ENCODE measurements at regions not wholly inside any gene's neighbourhood (a gene's known extent, or its start where the extent isn't known, plus 50 kb on each side); places are given as distances from the start of the nearest gene placed in this dataset.

DNA sequence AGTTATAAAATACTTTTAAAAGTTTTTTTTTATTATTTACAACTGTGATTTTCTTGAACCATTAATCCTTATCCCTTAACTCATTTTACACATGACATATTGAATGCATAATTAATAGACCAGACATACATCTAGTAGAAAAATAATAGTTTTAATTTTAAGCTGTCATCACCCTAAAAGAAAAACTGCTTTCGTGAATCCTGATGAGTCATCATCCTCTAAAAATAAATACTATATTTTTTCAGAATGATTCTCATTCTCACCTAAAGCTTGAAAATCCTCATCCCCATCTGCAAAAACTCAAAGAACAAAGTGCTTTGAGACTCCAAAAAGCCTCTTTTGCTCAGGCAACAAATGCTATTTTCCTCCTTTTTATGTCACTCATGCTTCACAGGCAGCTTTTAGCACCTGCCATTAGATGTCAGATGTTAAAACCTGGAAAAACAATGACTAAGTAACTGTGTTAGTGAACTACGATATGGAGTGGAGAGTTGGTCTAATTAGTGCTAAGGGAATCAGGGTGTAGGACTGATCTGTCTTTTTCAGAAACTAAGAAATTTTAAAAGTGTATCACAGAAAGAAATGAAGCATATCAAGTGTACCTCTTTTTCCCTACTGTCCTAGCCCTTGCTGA lies 297.6 kb downstream of the TMX3 start:
- no peak for DNase-seq (ENCODE audit: insufficient read length, low spot score)
- TF ChIP-seq TAF1 (IDR thresholded peaks at IDR 0.05; ENCODE audit: low read depth, low read length) (no peak), POLR2AphosphoS5 (IDR thresholded peaks at IDR 0.05; ENCODE audit: low read depth, low read length) (no peak), PAX5 (IDR thresholded peaks at IDR 0.05; ENCODE audit: insufficient read depth, low read length, severe bottlenecking) (no peak), POU2F2 (IDR thresholded peaks at IDR 0.05; ENCODE audit: low read depth, low read length) (no peak), POLR2A (IDR thresholded peaks at IDR 0.05; ENCODE audit: low read depth, low read length) (no peak), SPI1 (IDR thresholded peaks at IDR 0.05; ENCODE audit: low read depth, low read length) (no peak)
- no peak for FAIRE-seq

DNA sequence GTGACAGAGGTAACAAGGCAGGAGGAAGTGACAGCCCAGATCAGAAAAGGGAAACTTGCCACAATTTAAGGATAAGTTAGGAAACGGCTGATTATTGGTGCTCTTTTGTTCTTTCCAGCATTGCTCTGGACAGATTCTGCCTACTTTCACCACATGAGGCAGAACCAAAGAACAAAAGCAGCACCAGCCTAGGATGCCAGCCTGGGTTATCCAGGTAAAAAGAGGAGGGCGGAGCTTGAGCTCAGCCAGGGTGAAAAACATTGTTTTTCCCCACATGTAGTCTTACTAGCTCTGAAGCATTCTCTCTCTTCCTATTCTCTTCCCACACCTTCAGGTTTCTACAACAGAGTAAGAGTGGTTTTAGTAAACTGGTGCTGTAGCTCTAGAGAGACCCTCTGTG lies 300.5 kb downstream of the TMX3 start:
- FAIRE-seq: no peak
- no peak for DNase-seq (ENCODE audit: insufficient read length, low spot score)
- TF ChIP-seq POLR2AphosphoS5 (IDR thresholded peaks at IDR 0.05; ENCODE audit: low read depth, low read length) (no peak), POU2F2 (IDR thresholded peaks at IDR 0.05; ENCODE audit: low read depth, low read length) (no peak), POLR2A (IDR thresholded peaks at IDR 0.05; ENCODE audit: low read depth, low read length) (no peak), SPI1 (IDR thresholded peaks at IDR 0.05; ENCODE audit: low read depth, low read length) (no peak), TAF1 (IDR thresholded peaks at IDR 0.05; ENCODE audit: low read depth, low read length) (no peak), PAX5 (IDR thresholded peaks at IDR 0.05; ENCODE audit: insufficient read depth, low read length, severe bottlenecking) (no peak)

DNA sequence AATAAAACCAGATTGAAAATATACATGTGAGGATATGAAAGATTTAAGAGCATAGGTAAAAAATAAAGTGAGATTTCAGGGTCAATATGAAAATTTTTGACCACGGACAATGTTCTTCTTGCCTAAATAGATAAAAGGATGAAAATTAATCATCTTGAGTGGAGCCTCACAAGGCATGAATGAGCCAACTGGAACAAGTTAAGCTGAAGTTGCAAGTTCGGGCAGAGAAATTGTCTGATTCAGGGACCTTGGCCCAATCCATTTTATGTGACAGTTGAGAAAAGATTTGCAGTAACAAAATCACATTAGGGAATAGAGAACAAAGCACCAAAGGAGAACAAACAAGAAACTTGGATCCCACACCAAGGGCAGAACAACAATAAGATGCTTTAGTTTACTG lies 305.3 kb downstream of the TMX3 start:
- FAIRE-seq: no peak

DNA sequence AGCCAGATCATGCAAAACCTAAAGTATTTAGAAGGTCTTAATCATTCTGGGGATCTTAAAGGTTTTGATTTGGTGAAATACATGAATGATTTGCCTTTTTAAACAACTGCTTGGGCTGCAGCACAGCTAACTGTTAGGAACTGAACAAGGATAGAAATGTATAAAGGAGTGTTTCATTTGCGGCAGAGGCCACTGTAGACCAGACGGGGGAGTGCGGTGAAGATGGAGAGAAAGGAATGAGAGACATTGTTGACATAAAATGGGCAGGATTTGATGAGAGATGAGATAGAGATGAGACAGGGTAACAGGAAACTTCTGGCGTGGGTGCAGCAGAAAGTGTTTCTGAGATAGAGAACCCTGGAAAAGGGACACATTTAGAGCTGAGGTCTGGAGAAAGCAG lies 308.1 kb downstream of the TMX3 start:
- TF ChIP-seq POLR2A (IDR thresholded peaks at IDR 0.05; ENCODE audit: low read depth, low read length) (no peak), SPI1 (IDR thresholded peaks at IDR 0.05; ENCODE audit: low read depth, low read length) (no peak), POLR2AphosphoS5 (IDR thresholded peaks at IDR 0.05; ENCODE audit: low read depth, low read length) (no peak), PAX5 (IDR thresholded peaks at IDR 0.05; ENCODE audit: insufficient read depth, low read length, severe bottlenecking) (no peak), TAF1 (IDR thresholded peaks at IDR 0.05; ENCODE audit: low read depth, low read length) (no peak), POU2F2 (IDR thresholded peaks at IDR 0.05; ENCODE audit: low read depth, low read length) (no peak)
- no peak for FAIRE-seq
- DNase-seq (ENCODE audit: insufficient read length, low spot score): no peak

More for the DNA sequence above, 305.3 kb downstream of the TMX3 start:
- no peak for TF ChIP-seq TAF1 (IDR thresholded peaks at IDR 0.05; ENCODE audit: low read depth, low read length)
- TF ChIP-seq POLR2A (IDR thresholded peaks at IDR 0.05; ENCODE audit: low read depth, low read length): no peak
- no peak for TF ChIP-seq POU2F2 (IDR thresholded peaks at IDR 0.05; ENCODE audit: low read depth, low read length)
- TF ChIP-seq SPI1 (IDR thresholded peaks at IDR 0.05; ENCODE audit: low read depth, low read length): no peak
- TF ChIP-seq POLR2AphosphoS5 (IDR thresholded peaks at IDR 0.05; ENCODE audit: low read depth, low read length): no peak
- no peak for TF ChIP-seq PAX5 (IDR thresholded peaks at IDR 0.05; ENCODE audit: insufficient read depth, low read length, severe bottlenecking)
- no peak for DNase-seq (ENCODE audit: insufficient read length, low spot score)

DNA sequence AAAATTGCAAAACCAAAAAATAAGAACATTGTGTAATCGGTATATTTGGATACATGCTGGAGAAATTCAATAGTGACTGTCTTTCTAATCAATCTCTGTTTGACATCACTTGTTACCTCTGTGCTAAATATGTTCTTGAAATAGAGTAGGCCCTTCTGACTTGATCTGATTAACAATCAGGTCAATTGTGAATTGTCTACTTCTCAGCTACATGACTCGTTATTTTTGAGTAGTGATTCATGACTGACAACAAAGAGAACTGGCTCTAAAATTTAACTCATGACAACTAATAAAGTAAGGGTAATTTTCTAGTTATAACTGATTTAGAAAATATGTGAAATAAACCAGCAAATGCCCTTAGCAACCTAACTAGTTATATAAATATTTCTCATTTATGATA lies 312.1 kb downstream of the TMX3 start:
- FAIRE-seq (no peak), DNase-seq (ENCODE audit: insufficient read length, low spot score) (no peak)
- TF ChIP-seq SPI1 (IDR thresholded peaks at IDR 0.05; ENCODE audit: low read depth, low read length) (no peak), TAF1 (IDR thresholded peaks at IDR 0.05; ENCODE audit: low read depth, low read length) (no peak), POLR2AphosphoS5 (IDR thresholded peaks at IDR 0.05; ENCODE audit: low read depth, low read length) (no peak), POU2F2 (IDR thresholded peaks at IDR 0.05; ENCODE audit: low read depth, low read length) (no peak), POLR2A (IDR thresholded peaks at IDR 0.05; ENCODE audit: low read depth, low read length) (no peak), PAX5 (IDR thresholded peaks at IDR 0.05; ENCODE audit: insufficient read depth, low read length, severe bottlenecking) (no peak)

DNA sequence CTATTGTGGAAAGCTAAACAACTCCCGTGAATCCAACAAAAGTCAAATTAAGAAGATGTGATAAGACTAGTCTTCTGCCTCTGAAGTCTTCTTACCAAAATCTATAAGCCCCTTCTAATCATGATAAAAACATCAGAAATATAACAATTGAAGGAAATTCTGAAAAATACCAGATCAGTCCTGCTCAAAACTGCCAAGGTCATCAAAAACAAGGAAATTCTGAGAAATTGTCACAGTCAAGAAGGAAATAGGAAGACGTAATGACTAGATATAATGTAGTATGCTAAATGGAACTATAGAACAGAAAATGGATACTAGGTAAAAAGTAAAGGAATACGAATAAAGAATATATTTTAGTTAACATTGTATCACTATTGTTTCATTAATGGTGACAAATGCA lies 314.0 kb downstream of the TMX3 start:
- DNase-seq (ENCODE audit: insufficient read length, low spot score) (no peak), FAIRE-seq (no peak)
- no peak for TF ChIP-seq POLR2AphosphoS5 (IDR thresholded peaks at IDR 0.05; ENCODE audit: low read depth, low read length)
- TF ChIP-seq SPI1 (IDR thresholded peaks at IDR 0.05; ENCODE audit: low read depth, low read length): no peak
- no peak for TF ChIP-seq PAX5 (IDR thresholded peaks at IDR 0.05; ENCODE audit: insufficient read depth, low read length, severe bottlenecking)
- TF ChIP-seq TAF1 (IDR thresholded peaks at IDR 0.05; ENCODE audit: low read depth, low read length): no peak
- no peak for TF ChIP-seq POLR2A (IDR thresholded peaks at IDR 0.05; ENCODE audit: low read depth, low read length)
- no peak for TF ChIP-seq POU2F2 (IDR thresholded peaks at IDR 0.05; ENCODE audit: low read depth, low read length)

DNA sequence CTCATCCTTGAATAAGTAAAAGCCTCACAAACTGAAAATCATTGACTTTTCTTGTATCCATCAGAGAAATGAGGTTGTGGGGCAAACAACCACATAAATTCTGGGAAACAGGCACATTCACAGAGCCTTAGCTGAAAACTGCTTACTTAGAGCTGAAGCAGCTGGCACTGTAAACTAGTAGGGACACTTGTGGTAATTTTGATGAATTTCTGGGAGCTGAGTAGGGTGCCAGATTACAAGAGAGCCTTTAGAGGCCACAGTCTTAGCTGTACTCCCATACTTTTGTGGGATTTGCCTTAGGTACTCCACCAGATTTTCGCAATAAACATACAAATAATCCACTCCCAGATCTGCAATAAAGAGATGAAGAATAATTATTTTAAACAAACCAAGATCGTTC lies 315.2 kb downstream of the TMX3 start:
- TF ChIP-seq POU2F2 (IDR thresholded peaks at IDR 0.05; ENCODE audit: low read depth, low read length) (no peak), POLR2A (IDR thresholded peaks at IDR 0.05; ENCODE audit: low read depth, low read length) (no peak), TAF1 (IDR thresholded peaks at IDR 0.05; ENCODE audit: low read depth, low read length) (no peak), PAX5 (IDR thresholded peaks at IDR 0.05; ENCODE audit: insufficient read depth, low read length, severe bottlenecking) (no peak), POLR2AphosphoS5 (IDR thresholded peaks at IDR 0.05; ENCODE audit: low read depth, low read length) (no peak), SPI1 (IDR thresholded peaks at IDR 0.05; ENCODE audit: low read depth, low read length) (no peak)
- FAIRE-seq (no peak), DNase-seq (ENCODE audit: insufficient read length, low spot score) (no peak)

DNA sequence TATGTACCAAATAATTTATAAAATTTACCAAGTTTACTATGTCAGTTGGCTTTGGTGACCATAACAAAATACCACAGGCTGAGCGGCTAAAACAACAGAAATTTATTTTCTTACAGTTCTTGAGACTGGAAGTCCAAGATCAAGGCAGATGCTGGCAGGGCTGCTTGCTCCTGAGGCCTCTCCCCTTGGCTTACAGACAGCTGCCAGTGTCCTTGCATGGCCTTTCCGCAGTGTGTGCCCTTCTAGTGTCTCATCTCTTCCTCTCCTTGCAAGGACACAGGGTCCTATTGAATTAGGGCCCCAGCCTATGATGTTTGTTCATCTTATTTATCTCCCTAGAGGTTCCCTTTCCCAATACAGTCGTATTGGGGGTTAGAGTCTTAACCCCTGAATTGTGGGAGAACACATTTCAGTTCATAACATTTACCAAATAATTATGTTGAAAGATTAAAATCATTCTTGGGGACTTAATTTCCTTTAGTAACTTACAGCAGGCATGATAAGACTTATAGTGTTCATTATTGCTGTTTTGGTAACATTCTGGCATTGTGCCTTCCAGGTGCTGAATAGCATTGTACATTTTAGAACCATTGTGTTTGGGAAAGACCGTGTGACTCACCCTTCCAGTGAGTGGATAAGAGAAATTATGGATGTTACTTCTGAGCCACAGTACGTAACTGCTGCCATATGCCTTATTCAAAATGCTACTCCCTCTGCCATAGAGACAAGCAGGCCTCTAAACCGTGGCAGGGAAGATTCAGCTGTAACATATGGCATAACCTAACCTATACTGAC lies 317.5 kb downstream of the TMX3 start:
- no peak for TF ChIP-seq POLR2AphosphoS5 (IDR thresholded peaks at IDR 0.05; ENCODE audit: low read depth, low read length)
- no peak for TF ChIP-seq POU2F2 (IDR thresholded peaks at IDR 0.05; ENCODE audit: low read depth, low read length)
- no peak for TF ChIP-seq TAF1 (IDR thresholded peaks at IDR 0.05; ENCODE audit: low read depth, low read length)
- TF ChIP-seq SPI1 (IDR thresholded peaks at IDR 0.05; ENCODE audit: low read depth, low read length): no peak
- TF ChIP-seq POLR2A (IDR thresholded peaks at IDR 0.05; ENCODE audit: low read depth, low read length): no peak
- TF ChIP-seq PAX5 (IDR thresholded peaks at IDR 0.05; ENCODE audit: insufficient read depth, low read length, severe bottlenecking): no peak
- no peak for FAIRE-seq
- no peak for DNase-seq (ENCODE audit: insufficient read length, low spot score)

DNA sequence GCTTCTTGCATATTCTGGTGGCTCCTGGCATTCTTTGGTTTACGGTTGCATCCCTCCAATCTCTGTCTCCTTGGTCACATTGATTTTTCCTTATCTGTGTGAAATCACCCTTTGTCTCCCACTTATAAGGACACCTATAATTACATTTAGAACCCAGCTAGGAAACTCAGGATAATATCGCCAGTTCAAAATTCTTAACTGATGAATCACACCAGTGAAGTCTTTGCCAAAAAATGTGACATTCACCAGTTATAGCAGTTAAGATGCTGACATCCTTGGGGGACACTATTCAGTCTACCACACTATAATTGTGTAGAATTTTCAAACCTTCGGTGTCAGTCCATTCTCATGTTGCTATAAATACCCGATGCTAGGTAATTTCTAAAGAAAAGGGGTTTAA lies 320.2 kb downstream of the TMX3 start:
- no peak for FAIRE-seq
- TF ChIP-seq POU2F2 (IDR thresholded peaks at IDR 0.05; ENCODE audit: low read depth, low read length): no peak
- TF ChIP-seq POLR2AphosphoS5 (IDR thresholded peaks at IDR 0.05; ENCODE audit: low read depth, low read length): no peak
- TF ChIP-seq TAF1 (IDR thresholded peaks at IDR 0.05; ENCODE audit: low read depth, low read length): no peak
- no peak for TF ChIP-seq SPI1 (IDR thresholded peaks at IDR 0.05; ENCODE audit: low read depth, low read length)
- no peak for TF ChIP-seq POLR2A (IDR thresholded peaks at IDR 0.05; ENCODE audit: low read depth, low read length)
- no peak for TF ChIP-seq PAX5 (IDR thresholded peaks at IDR 0.05; ENCODE audit: insufficient read depth, low read length, severe bottlenecking)
- DNase-seq (ENCODE audit: insufficient read length, low spot score): no peak

Measured in GM12891 (cell line).